Ectodermal cell (in vitro differentiated cells): ENCODE measurements at regions not wholly inside any gene's neighbourhood (a gene's known extent, or its start where the extent isn't known, plus 50 kb on each side); places are given as distances from the start of the nearest gene placed in this dataset.

ENCODE experiments used
- H3K27ac ChIP-seq: 2 replicates; pipeline ENCODE4 v1.7.0; 2013; ENCODE audit warnings: mild to moderate bottlenecking, low read depth, low read length; ENCODE audit not compliant: insufficient read depth, poor library complexity, severe bottlenecking
- H3K27me3 ChIP-seq: 2 replicates; pipeline ENCODE4 v1.7.0; 2013; ENCODE audit warnings: mild to moderate bottlenecking, low read length; ENCODE audit not compliant: insufficient read depth, control insufficient read depth, poor library complexity, severe bottlenecking
- H3K36me3 ChIP-seq: one replicate; pipeline ENCODE4 v1.7.0; 2013; ENCODE audit warnings: low read length; ENCODE audit not compliant: control insufficient read depth, insufficient read depth
- H3K4me1 ChIP-seq: one replicate; pipeline ENCODE4 v1.7.0; 2013; ENCODE audit warnings: low read length; ENCODE audit not compliant: control insufficient read depth, insufficient read depth
- H3K4me3 ChIP-seq: 2 replicates; pipeline ENCODE4 v1.7.0; 2013; ENCODE audit warnings: low read depth, low read length, control low read depth; ENCODE audit not compliant: insufficient read depth
- H3K9me3 ChIP-seq: 2 replicates; pipeline ENCODE4 v1.7.0; 2013; ENCODE audit warnings: mild to moderate bottlenecking, low read length, moderate library complexity; ENCODE audit not compliant: control insufficient read depth
- WGBS, 2 experiments: methylation state at CpG; one replicate each; pipeline ENCODE4 v1.1.7; 2013; ENCODE audit warnings: missing lambda C conversion rate in 2 of 2; 5-methylcytosine and 5-hydroxymethylcytosine counted together

DNA sequence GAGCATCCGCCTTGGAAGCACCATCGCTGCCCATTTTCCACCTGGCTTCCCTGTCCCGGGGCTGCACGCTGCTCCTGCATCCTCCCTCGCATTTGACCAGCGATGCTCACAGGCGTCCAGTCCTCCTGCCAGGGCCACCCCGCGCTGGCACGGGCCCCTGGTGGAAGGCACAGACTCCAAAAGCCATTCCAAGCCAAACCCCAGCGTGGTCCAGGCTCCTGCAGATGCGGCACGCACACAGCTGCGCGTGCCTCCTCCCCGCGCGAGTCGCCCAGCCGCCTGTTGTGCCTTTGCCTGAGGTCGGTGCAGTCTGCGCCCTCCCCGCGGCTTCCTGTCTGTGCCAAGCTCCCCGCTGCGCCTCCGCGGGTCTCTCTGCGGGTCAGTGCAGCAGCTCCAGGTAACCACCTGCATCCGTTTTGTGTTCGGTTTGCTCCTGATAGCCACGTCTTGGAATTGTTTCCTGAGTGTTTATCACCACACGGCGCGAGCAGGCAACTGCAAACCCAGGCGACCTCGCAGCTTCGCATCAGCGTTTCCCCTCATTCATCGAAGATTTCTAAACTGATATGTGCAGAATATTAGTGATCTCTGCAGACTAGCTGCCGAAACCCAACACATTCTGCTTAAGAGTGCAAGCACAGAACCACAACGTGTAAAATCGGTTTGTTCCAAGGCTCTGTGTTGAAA, 65.2 kb upstream of the SALL3 start:
- H3K4me1 ChIP-seq, result no peaks in the 10 kb centered on the region
- H3K27me3 ChIP-seq, result no peaks in the 10 kb centered on the region
- H3K4me3 ChIP-seq, result no peak overlapping the region
- H3K9me3 ChIP-seq, result no peaks in the 10 kb centered on the region
- 94% methylated on average over 43 of the region's 43 CpGs for WGBS, 2 experiments
- H3K27ac ChIP-seq, result no peak overlapping the region
- H3K36me3 ChIP-seq, result no peaks in the 10 kb centered on the region

DNA sequence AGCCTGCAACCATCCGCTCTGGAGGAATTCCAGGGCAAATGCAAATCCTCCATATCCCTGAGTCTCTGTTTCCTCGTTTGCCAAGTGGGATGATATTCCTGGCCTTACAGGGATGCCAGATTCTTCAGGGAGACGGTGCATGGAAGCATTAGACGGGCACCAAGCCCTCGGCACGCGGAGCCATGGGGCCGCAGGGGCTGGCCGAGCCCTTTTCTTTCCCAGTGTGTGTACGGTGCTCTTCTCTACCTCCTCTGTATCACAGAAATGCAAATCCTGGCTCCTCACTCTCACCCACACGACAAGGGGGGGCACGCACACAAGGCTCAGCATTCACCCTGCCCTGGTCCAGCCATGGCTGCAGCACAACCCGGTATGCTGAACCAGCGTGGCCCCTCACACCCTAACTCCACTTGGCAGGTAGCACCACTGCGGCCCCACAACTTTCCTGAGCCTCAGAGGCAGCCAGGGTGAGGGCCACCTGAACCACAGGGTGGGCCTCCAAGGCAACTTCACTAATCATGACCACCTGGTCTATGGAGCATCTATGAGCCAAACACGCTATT, 64.1 kb upstream of the SALL3 start:
- no peak overlapping the region for H3K27ac ChIP-seq
- H3K36me3 ChIP-seq, result no peaks in the 10 kb centered on the region
- no peaks in the 10 kb centered on the region for H3K27me3 ChIP-seq
- H3K4me3 ChIP-seq, result no peak overlapping the region
- no peaks in the 10 kb centered on the region for H3K9me3 ChIP-seq
- H3K4me1 ChIP-seq, result no peaks in the 10 kb centered on the region
- WGBS, 2 experiments, result 92 to 93% methylated on average over 16 of the region's 16 CpGs

DNA sequence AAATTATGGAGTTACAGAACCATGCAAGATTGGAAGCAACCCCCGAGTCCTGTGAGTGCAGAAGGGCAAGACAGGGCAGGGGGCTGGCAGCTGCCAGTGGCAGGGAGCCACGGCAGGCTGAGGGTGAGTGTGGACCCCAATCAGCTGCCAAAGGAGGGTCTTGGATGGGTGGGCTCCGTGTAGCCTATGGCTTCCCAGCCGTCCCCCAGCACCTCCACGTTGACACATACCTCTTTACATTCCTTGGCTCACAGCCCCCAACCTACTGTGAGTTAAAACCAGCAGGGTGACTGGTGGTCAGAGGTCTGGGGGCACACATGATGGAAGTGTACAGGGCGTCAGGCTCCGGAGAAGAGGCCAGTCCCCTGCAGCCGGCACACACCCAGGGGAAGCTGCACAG, 60.9 kb upstream of the SALL3 start:
- no peak overlapping the region for H3K4me3 ChIP-seq
- no peaks in the 10 kb centered on the region for H3K36me3 ChIP-seq
- H3K27me3 ChIP-seq, result no peaks in the 10 kb centered on the region
- 93 to 95% methylated on average over 7 to 8 of the region's 8 CpGs for WGBS, 2 experiments
- H3K27ac ChIP-seq, result no peak overlapping the region
- no peaks in the 10 kb centered on the region for H3K4me1 ChIP-seq
- H3K9me3 ChIP-seq, result no peaks in the 10 kb centered on the region

DNA sequence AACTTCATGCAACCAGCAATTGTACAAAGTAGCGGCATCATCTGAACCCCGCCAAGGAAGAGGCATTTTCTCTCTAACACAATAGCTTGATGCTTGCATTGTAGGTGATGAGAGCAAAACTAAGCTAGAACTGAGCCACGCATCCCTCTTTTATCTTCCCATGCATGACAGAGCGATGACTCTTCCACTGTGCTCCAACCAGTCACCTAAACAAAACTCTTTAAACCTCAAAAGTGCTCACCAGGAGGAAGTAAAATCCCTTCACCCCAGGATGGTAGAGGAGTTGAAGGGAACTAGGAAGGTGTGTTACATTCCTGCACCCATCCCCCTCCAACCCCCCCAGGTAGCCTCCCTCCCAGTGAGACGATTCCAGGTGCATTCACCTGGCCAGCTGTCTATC, 59.7 kb upstream of the SALL3 start:
- Histone ChIP-seq H3K27ac (no peak overlapping the region), H3K4me3 (no peak overlapping the region), H3K36me3 (no peaks in the 10 kb centered on the region), H3K4me1 (no peaks in the 10 kb centered on the region), H3K9me3 (no peaks in the 10 kb centered on the region), H3K27me3 (no peaks in the 10 kb centered on the region)
- 88 to 95% methylated on average over 5 of the region's 5 CpGs for WGBS, 2 experiments

DNA sequence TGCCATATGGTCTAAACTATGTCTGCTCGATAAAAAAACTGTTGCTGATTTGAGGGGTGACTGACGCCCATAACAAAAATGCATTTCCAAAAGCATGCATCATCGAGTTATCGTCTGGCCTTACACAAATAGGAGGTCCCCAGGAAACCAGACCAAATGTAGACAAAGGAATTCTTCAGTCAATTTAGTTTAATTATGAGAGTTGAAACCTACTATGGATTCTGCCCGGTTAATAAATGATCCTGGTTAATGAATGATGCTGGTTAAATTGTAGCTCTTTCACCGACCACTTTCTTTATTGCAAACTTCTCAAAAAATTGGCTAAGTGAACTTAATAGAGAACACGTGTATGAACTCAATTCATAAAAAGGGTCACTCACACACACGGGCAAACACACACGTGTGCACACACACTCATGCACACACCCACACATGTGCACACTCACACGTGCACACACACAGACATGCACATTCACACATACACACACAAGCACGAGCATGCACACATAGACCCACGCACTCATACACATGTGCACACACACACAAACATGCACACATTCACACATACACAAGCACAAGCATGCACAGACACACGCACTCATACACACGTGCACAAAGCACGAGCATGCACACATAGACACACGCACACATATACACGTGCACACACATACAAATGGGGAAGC, 59.0 kb upstream of the SALL3 start:
- Histone ChIP-seq H3K27ac (no peak overlapping the region), H3K9me3 (no peaks in the 10 kb centered on the region), H3K4me1 (no peaks in the 10 kb centered on the region), H3K36me3 (no peaks in the 10 kb centered on the region), H3K4me3 (no peak overlapping the region), H3K27me3 (no peaks in the 10 kb centered on the region)
- 90 to 94% methylated on average over 17 of the region's 17 CpGs for WGBS, 2 experiments

DNA sequence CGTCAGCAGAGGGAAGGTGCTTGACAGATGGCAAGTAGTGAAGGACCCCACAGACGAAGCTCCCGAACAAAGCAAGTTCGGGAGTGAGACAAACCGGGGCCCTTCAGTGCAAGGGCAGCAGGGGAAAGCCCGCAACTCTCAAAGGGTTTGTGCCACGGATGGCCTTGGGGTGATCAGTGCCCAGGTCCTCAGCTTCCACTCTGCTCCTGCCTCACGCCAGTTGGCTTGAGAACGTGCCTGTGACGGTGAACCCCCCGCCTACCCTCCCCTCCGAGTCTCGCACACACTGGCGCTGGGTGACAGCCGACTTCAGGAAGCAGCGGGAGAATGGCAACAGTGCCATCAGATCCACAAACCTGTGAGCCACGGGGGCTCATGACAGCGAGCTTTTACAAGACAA, 56.8 kb upstream of the SALL3 start:
- 93 to 95% methylated on average over 18 of the region's 18 CpGs for WGBS, 2 experiments
- Histone ChIP-seq H3K27ac (no peak overlapping the region), H3K36me3 (no peaks in the 10 kb centered on the region), H3K9me3 (no peaks in the 10 kb centered on the region), H3K27me3 (no peaks in the 10 kb centered on the region), H3K4me1 (no peaks in the 10 kb centered on the region), H3K4me3 (no peak overlapping the region)

DNA sequence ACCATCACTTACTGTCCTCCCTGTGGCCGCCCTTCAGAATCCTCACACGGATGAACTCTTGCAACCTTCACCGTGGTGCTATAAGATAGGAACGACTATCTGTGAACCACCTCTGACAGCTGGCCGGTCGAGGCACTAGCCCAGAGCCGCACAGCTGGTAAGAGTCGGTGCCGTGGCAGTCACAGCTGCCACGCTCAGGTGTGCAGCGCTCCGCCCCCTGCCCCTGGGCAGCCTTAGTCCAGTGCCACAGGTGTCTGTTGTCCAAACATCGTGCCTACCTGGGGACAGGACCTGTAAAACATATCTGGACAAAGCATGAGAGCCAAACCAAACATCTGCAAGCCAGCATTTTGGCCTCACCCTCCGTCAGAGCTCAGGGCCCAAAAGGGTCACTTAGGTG, 55.3 kb upstream of the SALL3 start:
- 95 to 97% methylated on average over 14 of the region's 14 CpGs for WGBS, 2 experiments
- Histone ChIP-seq H3K4me1 (no peaks in the 10 kb centered on the region), H3K27ac (no peak overlapping the region), H3K4me3 (no peak overlapping the region), H3K9me3 (no peaks in the 10 kb centered on the region), H3K27me3 (no peaks in the 10 kb centered on the region), H3K36me3 (no peaks in the 10 kb centered on the region)

DNA sequence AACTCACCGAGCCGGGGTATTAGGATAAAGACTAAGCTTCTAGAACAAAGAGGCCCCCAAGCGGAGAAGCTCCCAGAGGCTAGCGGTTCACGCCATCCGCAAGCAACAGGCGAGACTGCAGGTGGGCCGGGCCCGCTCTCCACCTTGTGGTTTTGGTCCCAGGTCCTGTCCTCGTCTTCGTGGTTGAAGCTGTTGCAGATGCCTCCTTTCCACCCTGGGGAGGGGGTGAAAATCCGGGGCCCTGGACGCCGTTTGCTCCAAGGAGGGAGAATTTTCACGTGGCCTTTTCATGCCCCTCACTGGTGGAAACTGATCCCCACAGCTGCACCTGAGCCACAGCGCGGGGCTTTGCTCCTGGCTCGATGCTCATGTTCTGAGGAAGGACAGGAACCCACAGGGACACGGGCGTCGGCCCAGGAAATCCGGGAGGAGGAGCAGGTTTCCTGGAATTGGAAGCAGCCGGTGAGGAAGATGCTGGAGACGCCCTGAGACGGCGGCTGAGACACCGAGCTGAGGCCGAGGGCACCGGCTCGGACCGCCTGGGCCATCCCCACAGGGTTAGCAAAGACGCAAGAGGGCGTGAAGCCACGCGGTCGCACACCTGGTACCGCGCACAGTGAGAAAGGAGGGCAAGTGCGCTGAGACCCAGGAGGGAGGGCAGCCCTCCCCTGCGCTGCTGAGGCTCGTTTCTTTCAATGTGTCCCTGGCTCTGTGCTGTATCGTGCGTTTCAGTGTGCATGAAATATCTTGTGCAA, 54.7 kb upstream of the SALL3 start:
- 95 to 96% methylated on average over 43 of the region's 43 CpGs for WGBS, 2 experiments
- H3K4me1 ChIP-seq, result no peaks in the 10 kb centered on the region
- H3K36me3 ChIP-seq, result no peaks in the 10 kb centered on the region
- no peak overlapping the region for H3K27ac ChIP-seq
- no peaks in the 10 kb centered on the region for H3K9me3 ChIP-seq
- no peaks in the 10 kb centered on the region for H3K27me3 ChIP-seq
- H3K4me3 ChIP-seq, result no peak overlapping the region

DNA sequence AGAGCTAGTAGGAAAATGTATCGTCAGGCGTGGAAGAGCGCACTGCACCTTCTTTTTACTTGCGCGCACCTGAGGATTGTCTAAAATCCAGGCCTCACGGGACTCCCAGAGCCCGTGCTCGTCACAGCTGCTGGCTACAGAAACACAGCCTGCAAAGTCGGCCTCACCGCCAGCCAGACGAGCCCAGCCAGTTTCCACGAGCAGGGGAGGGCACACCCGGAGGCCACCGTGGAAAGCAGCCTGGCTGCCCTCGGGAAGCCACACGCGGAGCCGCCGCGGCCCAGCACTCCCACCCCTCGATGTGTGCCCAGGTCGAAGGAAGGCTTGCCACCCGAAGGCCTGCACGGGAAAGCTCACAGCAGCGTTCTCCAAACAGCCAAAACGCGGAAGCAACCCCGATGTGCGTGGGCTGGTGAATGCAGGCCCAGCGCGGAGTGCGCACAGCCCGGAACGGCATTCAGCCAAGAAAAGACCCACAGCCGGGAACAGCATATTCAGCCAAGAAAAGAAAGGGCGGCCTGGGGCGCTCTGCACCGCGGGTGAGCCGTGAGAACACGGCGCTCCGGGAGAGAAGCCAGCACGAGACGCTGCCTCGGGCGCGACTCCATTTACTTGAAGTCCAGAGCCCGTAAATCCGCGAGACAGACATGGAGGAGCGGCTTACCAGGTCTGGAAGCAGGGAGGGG, 53.9 kb upstream of the SALL3 start:
- Histone ChIP-seq H3K4me1 (no peaks in the 10 kb centered on the region), H3K4me3 (no peak overlapping the region)
- 94 to 95% methylated on average over 52 of the region's 52 CpGs for WGBS, 2 experiments

DNA sequence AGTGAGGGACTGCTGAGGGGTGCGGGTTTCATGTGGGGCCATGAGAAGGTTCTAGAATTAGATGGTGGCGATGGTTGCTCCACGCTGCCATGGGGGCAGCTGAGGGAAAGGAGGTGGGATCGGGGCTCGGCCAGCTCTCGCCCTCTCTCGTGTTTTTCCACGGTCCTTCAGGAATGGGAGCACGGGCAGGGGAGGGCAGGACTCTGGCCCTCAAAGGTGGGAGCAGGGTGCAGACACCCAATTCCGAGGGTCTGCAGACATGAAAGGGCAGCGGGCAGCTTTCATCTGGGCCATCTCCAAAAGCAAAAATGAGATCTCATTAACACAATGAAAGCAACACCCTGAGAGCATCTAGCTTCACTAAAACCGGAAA, 53.4 kb upstream of the SALL3 start:
- Histone ChIP-seq H3K4me3 (no peak overlapping the region), H3K4me1 (no peaks in the 10 kb centered on the region), H3K9me3 (no peaks in the 10 kb centered on the region), H3K36me3 (no peaks in the 10 kb centered on the region), H3K27ac (no peak overlapping the region), H3K27me3 (no peaks in the 10 kb centered on the region)
- WGBS, 2 experiments, result 94% methylated on average over 12 of the region's 12 CpGs

More for the DNA sequence above, 53.9 kb upstream of the SALL3 start:
- Histone ChIP-seq H3K36me3 (no peaks in the 10 kb centered on the region), H3K9me3 (no peaks in the 10 kb centered on the region), H3K27ac (no peak overlapping the region), H3K27me3 (no peaks in the 10 kb centered on the region)
